ENCODE measurements at regions not wholly inside any gene's neighbourhood (a gene's known extent, or its start where the extent isn't known, plus 50 kb on each side); places are given as distances from the start of the nearest gene placed in this dataset.

DNA sequence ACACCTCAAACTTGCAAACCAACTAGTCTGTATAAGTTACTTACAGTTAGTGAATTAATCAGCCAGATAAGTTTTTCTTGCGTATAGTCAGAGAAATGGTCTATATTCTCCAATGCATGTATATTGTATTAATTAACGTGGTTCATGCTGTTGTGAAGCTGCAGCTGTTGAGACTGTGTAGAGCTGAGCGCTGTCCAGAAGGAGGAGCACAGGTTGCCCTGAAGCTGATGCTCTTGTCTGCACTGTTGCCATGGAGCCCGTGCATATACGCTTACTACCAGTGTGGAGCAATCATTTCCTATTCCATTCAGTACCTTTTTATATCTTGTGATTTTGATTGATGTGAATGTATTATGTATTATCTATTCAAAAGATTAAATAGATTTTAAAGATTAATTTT, 74.3 kb upstream of the ARID2 start:
- DNase-seq (ENCODE audit: low spot score): no peak
- intact Hi-C loops (cut with DNase I): no loop called here

DNA sequence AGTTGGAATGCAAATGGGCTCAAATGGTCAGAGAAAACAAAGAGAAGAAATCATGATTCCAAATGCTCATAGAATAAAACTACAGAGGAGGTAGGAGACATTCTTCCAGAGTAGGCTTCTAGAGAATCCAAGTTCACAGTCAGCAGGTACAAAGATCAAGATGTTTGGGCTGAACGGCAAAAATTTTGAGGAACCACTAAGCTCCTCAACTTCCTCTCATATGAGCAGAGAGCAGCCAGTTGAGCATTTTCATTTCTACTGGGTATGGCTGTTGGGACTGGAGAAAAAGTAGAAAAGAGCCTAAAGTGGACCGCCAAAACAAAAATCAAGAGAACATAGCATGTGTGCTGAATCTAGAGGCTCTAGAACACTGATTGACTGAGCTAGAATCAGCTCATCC, 73.8 kb upstream of the ARID2 start:
- intact Hi-C loops (cut with DNase I): no loop called here

GRCh38 chr12:45658020-45658419, 71.5 kb upstream of the ARID2 start:
- intact Hi-C loops (cut with DNase I): no loop called here
- no peak for DNase-seq (ENCODE audit: low spot score)

More for the DNA sequence above, 73.8 kb upstream of the ARID2 start:
- no peak for DNase-seq (ENCODE audit: low spot score)

DNA sequence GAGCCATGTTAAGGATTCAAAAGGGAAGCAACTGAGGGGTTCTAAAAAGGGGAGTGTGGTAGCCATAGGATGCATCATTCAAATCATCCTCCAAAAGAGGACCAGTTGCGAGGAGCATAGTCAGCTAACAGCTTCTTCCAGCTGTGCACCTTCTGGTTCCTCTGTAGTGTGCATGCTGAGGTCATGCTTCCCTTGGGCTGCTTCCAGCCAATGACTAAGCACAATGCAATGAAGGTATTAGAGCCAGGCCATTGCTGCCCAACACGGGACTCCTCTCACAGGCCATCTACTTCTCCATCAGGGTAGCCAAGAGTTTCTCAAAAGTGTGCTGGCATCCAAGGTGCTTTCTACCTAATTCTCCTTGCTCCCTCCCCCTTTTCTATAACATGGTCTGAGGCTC, 69.2 kb upstream of the ARID2 start:
- intact Hi-C loops (cut with DNase I): no loop called here
- DNase-seq (ENCODE audit: low spot score): no peak

GRCh38 chr12:45663455-45663854, 66.1 kb upstream of the ARID2 start:
- no peak for DNase-seq (ENCODE audit: low spot score)
- intact Hi-C loops (cut with DNase I): no loop called here

GRCh38 chr12:45665941-45666340, 63.6 kb upstream of the ARID2 start:
- no peak for DNase-seq (ENCODE audit: low spot score)
- intact Hi-C loops (cut with DNase I): no loop called here

- intact Hi-C loops (cut with DNase I): no loop called here
- DNase-seq (ENCODE audit: low spot score): no peak
Measured at GRCh38 chr12:45666396-45666795, 63.1 kb upstream of the ARID2 start.

DNA sequence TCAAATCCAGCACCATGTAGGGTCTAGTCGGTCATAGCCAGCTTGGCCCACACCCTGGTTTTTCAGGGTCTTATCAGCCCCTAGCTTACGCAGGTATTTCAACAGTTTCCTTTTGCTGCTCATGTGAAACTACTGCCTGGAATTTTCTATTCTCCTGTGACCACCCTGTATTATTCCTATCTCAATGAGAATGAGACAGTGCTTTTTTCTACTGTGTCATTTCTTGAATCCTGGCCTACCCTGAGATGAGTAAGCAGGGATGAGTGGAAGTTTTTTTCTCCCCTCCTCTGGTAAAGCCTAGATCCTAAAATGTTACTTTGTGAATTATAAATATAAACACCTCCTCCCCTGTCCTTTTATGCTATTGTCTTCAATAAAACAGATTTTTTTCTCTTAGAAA, 62.7 kb upstream of the ARID2 start:
- DNase-seq (ENCODE audit: low spot score): no peak
- intact Hi-C loops (cut with DNase I): no loop called here

DNA sequence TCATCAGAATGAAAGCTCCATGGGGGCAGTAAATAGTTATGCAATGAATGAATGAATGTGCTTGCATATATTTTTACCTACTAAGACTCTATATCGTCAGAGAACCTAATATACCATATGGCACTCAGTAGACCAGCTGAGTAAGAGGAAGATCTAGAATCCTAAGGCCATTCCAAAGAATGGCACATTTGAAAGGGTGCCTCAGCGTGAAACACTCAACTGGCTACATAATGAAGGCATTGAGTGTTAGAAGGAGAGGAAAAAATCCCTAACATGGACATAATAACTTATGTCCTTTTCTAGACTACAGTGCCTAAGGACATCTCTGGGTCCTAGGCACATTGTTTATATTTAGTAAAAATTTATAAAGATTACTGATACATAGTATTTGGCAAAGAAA, 61.7 kb upstream of the ARID2 start:
- intact Hi-C loops (cut with DNase I): loop anchor here in 1 of 2 donors (2.0 kb wide), 1 partner anchor 29 kb away; no protein-coding TSS in a partner anchor
- no peak for DNase-seq (ENCODE audit: low spot score)

DNA sequence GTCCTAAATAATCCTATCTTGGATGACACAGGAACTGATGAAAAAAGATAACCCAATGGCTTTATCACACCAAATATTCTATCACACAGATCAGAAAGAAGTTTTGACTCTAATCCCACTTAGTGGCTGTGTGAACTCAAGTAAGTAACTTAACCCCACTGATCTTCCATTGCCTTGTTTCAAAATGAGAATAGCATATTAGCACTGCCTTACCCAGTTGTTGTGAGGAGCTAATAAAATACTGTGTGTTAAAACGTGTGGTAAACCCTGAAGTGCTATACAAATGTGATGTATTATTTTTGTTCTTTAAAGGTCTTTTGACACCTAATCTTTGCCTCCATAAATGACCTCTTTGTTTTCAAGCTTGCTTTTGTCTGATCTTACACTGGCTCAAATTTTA, 60.9 kb upstream of the ARID2 start:
- intact Hi-C loops (cut with DNase I): loop anchor here in 1 of 2 donors (2.0 kb wide), 1 partner anchor 30 kb away; no protein-coding TSS in a partner anchor

DNA sequence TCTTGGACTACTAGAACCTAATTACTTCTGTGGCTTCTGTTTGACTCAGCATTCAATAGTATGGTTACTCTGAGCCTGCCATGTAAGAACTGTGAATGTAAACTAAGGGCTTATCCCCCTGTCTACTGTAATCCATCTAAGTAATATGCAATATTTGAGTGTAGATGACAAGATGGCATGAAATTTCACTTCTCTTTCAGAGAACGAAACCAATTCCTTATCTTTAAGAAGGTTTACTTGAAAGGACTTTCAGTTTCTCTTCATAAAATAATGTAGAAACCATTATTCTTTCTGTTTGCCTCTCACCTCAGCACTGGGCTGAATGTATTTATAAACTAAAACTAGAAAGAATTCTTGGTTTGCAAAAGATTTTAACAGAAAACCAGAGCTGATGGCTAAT, 60.4 kb upstream of the ARID2 start:
- no peak for DNase-seq (ENCODE audit: low spot score)
- intact Hi-C loops (cut with DNase I): loop anchor here in 1 of 2 donors (2.0 kb wide), 1 partner anchor 30 kb away; no protein-coding TSS in a partner anchor

More for the DNA sequence above, 60.9 kb upstream of the ARID2 start:
- DNase-seq (ENCODE audit: low spot score): no peak

DNA sequence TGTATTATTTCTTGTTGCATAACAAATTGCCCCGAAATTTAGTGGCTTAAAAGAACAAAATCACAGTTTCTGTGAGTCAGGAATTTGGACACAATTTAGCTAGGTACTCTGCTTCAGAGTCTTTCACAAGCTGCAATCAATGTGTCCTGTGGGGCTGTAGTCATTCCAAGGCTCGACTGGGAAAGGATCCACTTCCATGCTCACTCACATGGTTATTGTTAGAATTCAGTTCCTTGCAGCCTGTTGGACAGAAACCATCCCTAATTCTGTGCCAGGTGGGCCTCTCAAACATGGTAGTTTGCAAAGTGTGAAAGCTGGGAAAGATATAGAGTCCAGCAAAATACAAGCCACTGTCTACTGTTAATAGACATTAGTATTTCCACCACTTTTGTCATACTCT, 59.7 kb upstream of the ARID2 start:
- no peak for DNase-seq (ENCODE audit: low spot score)
- intact Hi-C loops (cut with DNase I): loop anchor here in 1 of 2 donors (2.0 kb wide), 1 partner anchor 31 kb away; no protein-coding TSS in a partner anchor

GRCh38 chr12:45670346-45671065, 59.0 kb upstream of the ARID2 start:
- intact Hi-C loops (cut with DNase I): no loop called here
- no peak for DNase-seq (ENCODE audit: low spot score)

- intact Hi-C loops (cut with DNase I): no loop called here
- DNase-seq (ENCODE audit: low spot score): no peak
Measured at GRCh38 chr12:45671254-45671653, 58.3 kb upstream of the ARID2 start.

GRCh38 chr12:45674181-45674977, 55.1 kb upstream of the ARID2 start:
- intact Hi-C loops (cut with DNase I): no loop called here
- no peak for DNase-seq (ENCODE audit: low spot score)

DNA sequence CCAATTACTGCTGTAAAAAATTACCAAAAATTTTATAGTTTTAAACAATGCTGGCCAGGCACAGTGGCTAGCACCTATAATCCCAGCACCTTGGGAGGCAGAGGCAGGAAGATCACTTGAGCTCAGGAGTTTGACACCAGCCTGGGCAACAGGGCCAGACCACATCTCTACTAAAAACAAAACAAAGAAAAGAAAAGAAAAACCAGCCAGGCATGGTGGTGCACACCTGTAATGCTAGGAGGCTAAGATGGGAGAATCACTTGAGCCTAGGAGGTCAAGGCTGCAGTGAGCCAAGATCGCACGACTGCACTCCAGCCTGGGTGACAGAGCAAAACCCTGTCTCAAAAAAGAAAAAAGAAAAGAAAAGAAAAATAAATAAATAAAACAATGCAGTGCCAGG, 54.0 kb upstream of the ARID2 start:
- intact Hi-C loops (cut with DNase I): no loop called here
- DNase-seq (ENCODE audit: low spot score): no peak

All from posterior vena cava (tissue), 2 donors.